IMR-90 (cell line): ENCODE measurements at regions not wholly inside any gene's neighbourhood (a gene's known extent, or its start where the extent isn't known, plus 50 kb on each side); places are given as distances from the start of the nearest gene placed in this dataset.
"Not testable (repeated sequence)": the region's sequence is repeated elsewhere in the genome, so short reads cannot be mapped to it uniquely, and the experiment has no call there.

Experiments used
- ATAC-seq: fragments of 200-7000 bp; cut with Tn5 transposase; 2 replicates; pipeline ENCODE4 v1.9.1; 2020; ENCODE audit warnings: low read depth, mild to moderate bottlenecking, moderate library complexity
- BruUV-seq: library from RNA; stranded (reverse); fragments of 400-500 nt; replicated peaks from 2 replicates; lab custom pipeline; 2021; lab: Mats Ljungman, UMichigan
- CTCF ChIA-PET: fragments of 300-600 bp; formaldehyde crosslinking; extraction: SDS; loops from one replicate; lab custom pipeline; 2021; ENCODE audit warnings: antibody characterized with exemption; lab: Yijun Ruan, JAX
- POLR2A ChIA-PET: fragments of 300-600 bp; sonication (Branson Sonifier 250); formaldehyde crosslinking; loops from one replicate; lab custom pipeline; 2022; ENCODE audit warnings: antibody characterized with exemption; ENCODE audit not compliant: unreplicated experiment; lab: Charles Lee
- DNase-seq: peaks from one replicate; pipeline ENCODE4 v3.0.0; 2013
- H2AFZ ChIP-seq: replicated peaks from 2 replicates; pipeline ENCODE3; 2013; ENCODE audit warnings: low read length, mild to moderate bottlenecking; ENCODE audit not compliant: poor library complexity
- H2AK5ac ChIP-seq: 2 replicates; pipeline ENCODE4 v1.6.1; 2013; ENCODE audit warnings: low read depth, low read length, inconsistent platforms
- H2AK9ac ChIP-seq: replicated peaks from 2 replicates; pipeline ENCODE3; 2013; ENCODE audit warnings: mild to moderate bottlenecking, low read depth, low read length, moderate library complexity; ENCODE audit not compliant: poor library complexity
- H2BK120ac ChIP-seq: 2 replicates; pipeline ENCODE4 v1.6.1; 2013; ENCODE audit warnings: low read depth, low read length, inconsistent platforms
- H2BK15ac ChIP-seq: 3 replicates; pipeline ENCODE4 v1.6.1; 2013; ENCODE audit warnings: low read depth, low read length, inconsistent platforms
- H2BK20ac ChIP-seq: 2 replicates; pipeline ENCODE4 v1.6.1; 2013; ENCODE audit warnings: low read depth, mild to moderate bottlenecking, inconsistent platforms, low read length, moderate library complexity
- H2BK5ac ChIP-seq: 2 replicates; pipeline ENCODE4 v1.6.1; 2013; ENCODE audit warnings: mild to moderate bottlenecking, low read depth, low read length, inconsistent platforms; ENCODE audit not compliant: poor library complexity, severe bottlenecking
- H3K14ac ChIP-seq: replicated peaks from 2 replicates; pipeline ENCODE4 v1.6.1; 2013; ENCODE audit warnings: low read depth, low read length, inconsistent platforms
- H3K18ac ChIP-seq: 2 replicates; pipeline ENCODE4 v1.6.1; 2013; ENCODE audit warnings: low read depth, low read length, control low read depth
- H3K23ac ChIP-seq: 2 replicates; pipeline ENCODE4 v1.6.1; 2013; ENCODE audit warnings: low read depth, low read length, inconsistent platforms
- H3K27ac ChIP-seq: 2 replicates; pipeline ENCODE4 v1.5.1; 2013; ENCODE audit warnings: mild to moderate bottlenecking, control low read depth, low read length; ENCODE audit not compliant: insufficient read depth
- H3K27me3 ChIP-seq: 2 replicates; pipeline ENCODE4 v1.6.1; 2013; ENCODE audit warnings: low read length; ENCODE audit not compliant: control insufficient read depth, insufficient read depth
- H3K36me3 ChIP-seq: 2 replicates; pipeline ENCODE4 v1.6.1; 2013; ENCODE audit warnings: low read length, mixed read lengths; ENCODE audit not compliant: control insufficient read depth, insufficient read depth
- H3K4ac ChIP-seq: 2 replicates; pipeline ENCODE4 v1.6.1; 2013; ENCODE audit warnings: low read depth, low read length, inconsistent platforms
- H3K4me1 ChIP-seq: 2 replicates; pipeline ENCODE4 v1.6.1; 2013; ENCODE audit warnings: low read length, mixed read lengths; ENCODE audit not compliant: control insufficient read depth, insufficient read depth
- H3K4me2 ChIP-seq: 2 replicates; pipeline ENCODE4 v1.6.1; 2013; ENCODE audit warnings: low read depth, mild to moderate bottlenecking, control low read depth, low read length, moderate library complexity
- H3K4me3 ChIP-seq: 2 replicates; pipeline ENCODE4 v1.5.1; 2013; ENCODE audit warnings: low read depth, mild to moderate bottlenecking, control low read depth, low read length, moderate library complexity; ENCODE audit not compliant: insufficient read depth
- H3K56ac ChIP-seq: 2 replicates; pipeline ENCODE4 v1.6.1; 2013; ENCODE audit warnings: low read length, inconsistent platforms; ENCODE audit not compliant: insufficient read depth; ENCODE audit errors: extremely low read depth
- H3K79me1 ChIP-seq, 2 experiments: 2 replicates each; pipeline ENCODE4 v1.6.1; 2013; ENCODE audit warnings: low read length in 2 of 2, inconsistent platforms in 1 of 2, low read depth in 1 of 2
- H3K9ac ChIP-seq: 2 replicates; pipeline ENCODE4 v1.6.1; 2013; ENCODE audit warnings: low read depth, low read length, control low read depth
- H3K9me1 ChIP-seq: 2 replicates; pipeline ENCODE4 v1.6.1; 2013; ENCODE audit warnings: low read length, inconsistent platforms; ENCODE audit not compliant: insufficient read depth
- H3K9me3 ChIP-seq: 2 replicates; pipeline ENCODE4 v1.6.1; 2013; ENCODE audit warnings: low read length; ENCODE audit not compliant: control insufficient read depth, insufficient read depth
- H4K20me1 ChIP-seq: 2 replicates; pipeline ENCODE4 v1.6.1; 2013; ENCODE audit warnings: low read length, inconsistent platforms; ENCODE audit not compliant: insufficient read depth
- H4K5ac ChIP-seq: 2 replicates; pipeline ENCODE4 v1.6.1; 2013; ENCODE audit warnings: mild to moderate bottlenecking, low read depth, low read length, control low read depth
- H4K8ac ChIP-seq, 2 experiments: 2 replicates each; pipeline ENCODE4 v1.6.1; 2013; ENCODE audit warnings: low read depth in 2 of 2, low read length in 2 of 2, control low read depth in 1 of 2, inconsistent platforms in 1 of 2
- H4K91ac ChIP-seq: 2 replicates; pipeline ENCODE4 v1.6.1; 2013; ENCODE audit warnings: low read depth, low read length, inconsistent platforms; ENCODE audit not compliant: insufficient read depth
- WGBS, 2 experiments: methylation state at CpG; one replicate each; pipeline versions ENCODE4 v1.1.5 to v1.1.7; 2013; ENCODE audit warnings: missing lambda C conversion rate in 2 of 2; ENCODE audit not compliant: insufficient read length in 1 of 2; ENCODE audit errors: extremely low coverage in 2 of 2; 5-methylcytosine and 5-hydroxymethylcytosine counted together
- dilution Hi-C: fragments of 300-500 bp; cut with HindIII; formaldehyde crosslinking; loops from one replicate; pipeline ENCODE4 v1.14.3; 2018; ENCODE audit warnings: low sequenced_read_pairs; ENCODE audit not compliant: unreplicated experiment
- in situ Hi-C: fragments of 300-500 bp; cut with MboI; formaldehyde crosslinking; loops from 3 replicates; pipeline ENCODE4 v1.14.3; 2019; ENCODE audit warnings: low sequenced_read_pairs, inconsistent platforms, mixed read lengths
- intact Hi-C: fragments of 100-400 bp; cut with micrococcal nuclease; formaldehyde crosslinking; loops from 2 replicates; pipeline ENCODE4 v1.10.0; 2022

DNA sequence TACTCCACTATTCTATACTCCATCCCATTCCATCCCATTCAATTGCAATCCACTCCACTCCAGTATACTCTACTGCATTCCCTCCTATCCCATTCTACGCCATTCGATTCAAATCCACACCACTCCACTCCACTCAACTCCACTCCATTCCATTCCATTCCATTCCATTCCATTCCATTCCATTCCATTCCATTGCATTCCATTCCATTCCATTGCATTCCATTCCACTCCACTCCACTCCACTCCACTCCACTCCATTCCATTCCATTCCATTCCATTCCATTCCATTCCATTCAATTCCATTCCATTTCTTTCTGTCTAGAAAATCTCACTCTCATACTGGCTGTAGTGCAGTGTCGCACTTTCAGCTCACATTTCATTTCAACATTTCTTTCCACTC lies 1129.4 kb downstream of the TSPY10 start:
- H3K27ac ChIP-seq, H3K4me2 ChIP-seq, H2AFZ ChIP-seq, H3K23ac ChIP-seq, H4K91ac ChIP-seq, H3K56ac ChIP-seq, H3K4me1 ChIP-seq, H4K20me1 ChIP-seq, H2BK120ac ChIP-seq, intact Hi-C loops, H3K27me3 ChIP-seq, POLR2A ChIA-PET, CTCF ChIA-PET, ATAC-seq, H3K36me3 ChIP-seq, H3K4me3 ChIP-seq, BruUV-seq, H3K9me1 ChIP-seq, H2AK5ac ChIP-seq, H4K8ac ChIP-seq, H3K9me3 ChIP-seq, H2BK15ac ChIP-seq, dilution Hi-C loops, H3K18ac ChIP-seq, H3K4ac ChIP-seq, H3K9ac ChIP-seq, H2BK20ac ChIP-seq, H2AK9ac ChIP-seq, in situ Hi-C loops, DNase-seq, H3K79me1 ChIP-seq, H3K14ac ChIP-seq, H4K5ac ChIP-seq, H2BK5ac ChIP-seq: not testable (repeated sequence)
- no CpG with 5 or more reads among the region's 3 CpGs for WGBS, 2 experiments
